ENCODE measurements at regions not wholly inside any gene's neighbourhood (a gene's known extent, or its start where the extent isn't known, plus 50 kb on each side); places are given as distances from the start of the nearest gene placed in this dataset.

DNA sequence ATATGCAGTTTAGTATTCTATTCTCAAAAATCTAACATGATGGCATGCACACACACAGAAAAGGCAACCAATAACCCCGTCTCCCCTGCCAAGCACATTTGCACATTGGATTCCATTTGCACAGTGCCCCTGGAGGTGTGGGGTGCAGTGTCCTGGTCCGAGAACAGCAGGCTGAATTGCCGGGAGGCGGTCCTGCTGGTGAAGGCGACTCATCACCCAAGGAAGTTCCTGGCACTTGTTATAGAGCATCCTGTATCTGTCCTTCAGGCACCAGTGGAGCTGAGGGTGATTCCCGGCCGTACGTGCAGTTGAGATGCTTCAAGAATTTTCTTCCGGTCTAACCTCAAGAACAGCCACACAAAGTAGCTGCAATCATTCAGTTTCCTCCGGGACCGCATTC is 73.0 kb upstream of the RAB12 start:
- DNase-seq = no peak

DNA sequence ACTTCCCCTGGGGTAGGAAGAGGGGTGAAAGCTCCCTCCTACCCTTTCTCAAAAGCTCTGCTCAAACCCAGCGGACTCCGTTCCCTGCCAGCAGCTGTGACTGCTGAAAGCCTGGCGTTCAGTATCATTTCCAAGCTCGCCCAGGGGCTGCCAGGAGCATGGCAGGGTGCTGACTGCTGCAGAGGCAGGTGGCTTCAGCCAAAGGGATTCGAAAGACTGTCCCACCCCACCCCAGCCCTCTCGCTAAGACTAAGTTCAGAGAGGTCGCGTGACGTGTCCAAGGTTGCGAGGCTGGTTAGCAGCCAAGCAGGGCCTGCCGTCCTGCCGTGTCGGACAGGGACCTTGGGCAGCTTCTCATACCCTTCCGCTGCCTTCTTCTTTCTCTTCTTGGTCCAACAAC is 72.3 kb upstream of the RAB12 start:
- DNase-seq = no peak

GRCh38 chr18:8537400-8537799 is 71.8 kb upstream of the RAB12 start:
- DNase-seq = no peak

- no peak for DNase-seq
Observed at GRCh38 chr18:8538935-8539334, 70.3 kb upstream of the RAB12 start.

GRCh38 chr18:8546677-8547076 is 62.6 kb upstream of the RAB12 start:
- no peak for DNase-seq

DNA sequence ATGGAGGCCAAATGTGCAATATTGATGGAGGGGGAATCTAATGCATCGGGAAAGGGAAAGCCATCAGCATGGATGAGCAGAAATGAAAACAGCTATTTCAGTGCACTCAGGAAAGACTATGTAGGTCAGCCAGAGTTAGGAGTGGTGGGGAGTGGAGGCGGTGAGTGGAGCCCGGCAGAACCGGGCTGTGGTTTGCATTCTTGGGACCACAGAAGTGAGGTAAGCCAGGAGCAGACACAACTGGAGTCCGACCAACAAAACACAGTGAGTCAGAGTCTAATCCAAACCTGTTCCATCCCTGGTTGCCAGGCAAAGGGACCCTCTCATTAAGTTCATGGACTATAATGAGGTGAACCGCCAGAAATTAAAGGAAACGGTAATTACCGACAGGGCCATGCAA is 61.1 kb upstream of the RAB12 start:
- DNase-seq = no peak

DNA sequence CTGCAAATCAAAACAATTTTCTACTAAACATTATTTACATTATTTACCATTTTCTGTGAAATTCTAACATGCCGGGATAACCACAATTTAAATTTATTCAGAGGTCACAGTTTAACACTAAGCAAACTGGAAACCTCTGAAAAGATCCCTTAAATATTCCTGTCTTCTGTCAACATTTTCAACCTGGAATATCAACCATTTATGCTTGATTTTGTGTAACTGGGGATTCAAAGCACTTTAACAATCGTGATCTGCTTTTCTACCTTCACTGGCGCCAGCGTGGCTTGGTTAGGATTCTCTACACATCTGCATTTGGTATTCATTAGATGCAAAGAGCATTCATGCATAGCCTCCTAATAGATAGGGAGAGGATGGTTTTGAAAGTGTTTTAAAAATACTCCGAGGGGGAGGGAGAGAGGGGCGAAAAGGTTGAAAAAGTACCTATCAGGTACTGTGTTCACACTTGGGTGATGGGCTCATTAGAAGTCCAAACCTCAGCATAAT is 59.9 kb upstream of the RAB12 start:
- DNase-seq = no peak

GRCh38 chr18:8552151-8552550 is 57.1 kb upstream of the RAB12 start:
- DNase-seq = no peak

- no peak for DNase-seq
Observed at GRCh38 chr18:8554354-8554753, 54.9 kb upstream of the RAB12 start.

- no peak for DNase-seq
Observed at GRCh38 chr18:8556424-8556823, 52.8 kb upstream of the RAB12 start.
